SU-DHL-6 (cell line): ENCODE measurements at regions not wholly inside any gene's neighbourhood (a gene's known extent, or its start where the extent isn't known, plus 50 kb on each side); places are given as distances from the start of the nearest gene placed in this dataset.

ENCODE experiments used
- H2AFZ ChIP-seq: fragments of 200-600 bp; sonication (generic); 2 replicates; pipeline ENCODE4 v1.6.1; 2014; ENCODE audit warnings: low read depth, mild to moderate bottlenecking, moderate library complexity, mixed read lengths, antibody characterized with exemption, low read length; ENCODE audit not compliant: severe bottlenecking
- H3F3A ChIP-seq: fragments of 200-600 bp; shearing (Covaris generic); 2 replicates; pipeline ENCODE4 v1.6.0; 2016; ENCODE audit warnings: antibody characterized with exemption, mild to moderate bottlenecking; ENCODE audit not compliant: insufficient read depth
- H3K27ac ChIP-seq: fragments of 200-600 bp; sonication (generic); 2 replicates; pipeline ENCODE4 v1.5.1; 2016; ENCODE audit warnings: low read depth, mild to moderate bottlenecking, low read length, moderate library complexity, mixed read lengths
- H3K27me3 ChIP-seq: fragments of 200-600 bp; sonication (generic), shearing (Covaris generic); 2 replicates; pipeline ENCODE4 v1.6.0; 2014; ENCODE audit warnings: mild to moderate bottlenecking, low read length
- H3K36me3 ChIP-seq: fragments of 200-600 bp; sonication (generic); 2 replicates; pipeline ENCODE4 v1.6.1; 2014; ENCODE audit warnings: mild to moderate bottlenecking, low read length, mixed read lengths
- H3K4me2 ChIP-seq: fragments of 300-600, 200-600 bp; shearing (Covaris generic), sonication (generic); 2 replicates; pipeline ENCODE4 v1.6.0; 2014; ENCODE audit warnings: low read length, low read depth, mild to moderate bottlenecking; ENCODE audit not compliant: poor library complexity, severe bottlenecking
- H3K4me3 ChIP-seq: fragments of 200-600 bp; sonication (generic); 2 replicates; pipeline ENCODE4 v1.5.1; 2014; ENCODE audit warnings: antibody characterized with exemption, low read length, mild to moderate bottlenecking, mixed read lengths; ENCODE audit not compliant: insufficient read depth, poor library complexity, severe bottlenecking
- H3K79me2 ChIP-seq: fragments of 200-600 bp; sonication (generic); 2 replicates; pipeline ENCODE4 v1.6.1; 2014; ENCODE audit warnings: mild to moderate bottlenecking, low read length, moderate library complexity; ENCODE audit not compliant: insufficient read depth
- H3K9ac ChIP-seq: fragments of 200-600 bp; sonication (generic); 2 replicates; pipeline ENCODE4 v1.7.0; 2014; ENCODE audit warnings: mild to moderate bottlenecking, low read length
- H3K9me2 ChIP-seq: fragments of 200-600 bp; sonication (generic); replicated peaks from 2 replicates; pipeline ENCODE4 v1.6.1; 2014; ENCODE audit warnings: low read length; ENCODE audit not compliant: insufficient read depth
- H3K9me3 ChIP-seq: fragments of 200-600 bp; sonication (generic); 2 replicates; pipeline ENCODE4 v1.6.1; 2014; ENCODE audit warnings: low read length, mixed read lengths; ENCODE audit not compliant: insufficient read depth
- H4K20me1 ChIP-seq: fragments of 200-600 bp; sonication (generic); 2 replicates; pipeline ENCODE4 v1.6.1; 2014; ENCODE audit warnings: low read depth, mild to moderate bottlenecking, antibody characterized with exemption, low read length, moderate library complexity, mixed read lengths
- CTCF ChIP-seq: fragments of 200-600 bp; sonication (generic); IDR thresholded peaks from one replicate; pipeline ENCODE4 v1.5.1; 2017; ENCODE audit warnings: antibody characterized with exemption, mild to moderate bottlenecking, low read length, moderate library complexity; ENCODE audit not compliant: insufficient read depth, poor library complexity, severe bottlenecking
- EZH2phosphoT487 ChIP-seq: fragments of 200-600 bp; sonication (generic), shearing (Covaris generic); conservative IDR thresholded peaks from 2 replicates; pipeline ENCODE4 v1.6.1; 2018; ENCODE audit warnings: mild to moderate bottlenecking, antibody characterized with exemption, low read length, moderate library complexity, mixed read lengths

GRCh38 chr6:90695316-90695715 is 108.4 kb upstream of the MAP3K7 start:
- Histone ChIP-seq H2AFZ (no peak overlapping the region), H3K27me3 (0 out of 2 replicates have a peak, but pooled peaks cover 5% of the 10 kb centered on the region), H3K9me3 (no peaks in the 10 kb centered on the region), H3K27ac (no peak overlapping the region), H3K9me2 (no peaks in the 10 kb centered on the region), H3F3A (no peaks in the 10 kb centered on the region), H3K4me2 (no peak overlapping the region), H3K4me3 (no peak overlapping the region), H3K79me2 (no peaks in the 10 kb centered on the region), H3K9ac (no peak overlapping the region), H4K20me1 (no peaks in the 10 kb centered on the region), H3K36me3 (no peaks in the 10 kb centered on the region)
- TF ChIP-seq EZH2phosphoT487 (no peak), CTCF (no peak)

GRCh38 chr6:90694802-90695201 is 107.9 kb upstream of the MAP3K7 start:
- H3K9me3 ChIP-seq: no peaks in the 10 kb centered on the region
- no peak overlapping the region for H3K27ac ChIP-seq
- H3K27me3 ChIP-seq: 0 out of 2 replicates have a peak, but pooled peaks cover 5% of the 10 kb centered on the region
- no peaks in the 10 kb centered on the region for H3K36me3 ChIP-seq
- H3F3A ChIP-seq: no peaks in the 10 kb centered on the region
- H3K4me2 ChIP-seq: no peak overlapping the region
- H3K9me2 ChIP-seq: no peaks in the 10 kb centered on the region
- H4K20me1 ChIP-seq: no peaks in the 10 kb centered on the region
- TF ChIP-seq CTCF: no peak
- TF ChIP-seq EZH2phosphoT487: no peak
- no peak overlapping the region for H2AFZ ChIP-seq
- H3K9ac ChIP-seq: no peak overlapping the region
- no peak overlapping the region for H3K4me3 ChIP-seq
- no peaks in the 10 kb centered on the region for H3K79me2 ChIP-seq

- Histone ChIP-seq H3K9me2 (no peaks in the 10 kb centered on the region), H3F3A (no peaks in the 10 kb centered on the region), H3K9ac (no peak overlapping the region), H2AFZ (no peak overlapping the region), H3K79me2 (no peaks in the 10 kb centered on the region), H3K27ac (no peak overlapping the region), H3K36me3 (no peaks in the 10 kb centered on the region), H3K4me3 (no peak overlapping the region), H4K20me1 (no peaks in the 10 kb centered on the region), H3K4me2 (no peak overlapping the region), H3K9me3 (no peaks in the 10 kb centered on the region), H3K27me3 (no peaks in the 10 kb centered on the region)
- no peak for TF ChIP-seq EZH2phosphoT487
- TF ChIP-seq CTCF: no peak
Observed at GRCh38 chr6:90691823-90692222, 105.0 kb upstream of the MAP3K7 start.
